GM23338 (cell line): ENCODE measurements at regions not wholly inside any gene's neighbourhood (a gene's known extent, or its start where the extent isn't known, plus 50 kb on each side); places are given as distances from the start of the nearest gene placed in this dataset.

ENCODE experiments used
- CREB1 ChIP-seq: fragments of 250-450 bp; sonication (Bioruptor Pico); IDR thresholded peaks from 2 replicates; pipeline ENCODE4 v1.5.0; 2020; ENCODE audit warnings: low read depth, mild to moderate bottlenecking, moderate library complexity
- CTCF ChIP-seq, 2 experiments: fragments of 200-600 bp in 1 of 2; sonication (generic) in 1 of 2; conservative IDR thresholded peaks; 2 replicates each; pipeline versions ENCODE4 v1.5.1 to v1.6.1; 2016 to 2017; ENCODE audit warnings: antibody characterized with exemption in 2 of 2, low read depth in 2 of 2, mild to moderate bottlenecking in 2 of 2, moderate library complexity in 1 of 2
- EZH2 ChIP-seq: fragments of 200-600 bp; sonication (generic); IDR thresholded peaks from one replicate; pipeline ENCODE4 v1.8.0; 2017; ENCODE audit warnings: antibody characterized with exemption, mild to moderate bottlenecking, low read depth; ENCODE audit not compliant: unreplicated experiment
- EZH2phosphoT487 ChIP-seq: fragments of 200-600 bp; sonication (generic); IDR thresholded peaks from one replicate; pipeline ENCODE4 v1.8.1; 2018; ENCODE audit warnings: antibody characterized with exemption; ENCODE audit not compliant: unreplicated experiment
- JUNB ChIP-seq: IDR thresholded peaks from one replicate; pipeline ENCODE4 v1.6.1; 2016; ENCODE audit warnings: antibody characterized with exemption; ENCODE audit not compliant: unreplicated experiment
- POLR2AphosphoS5 ChIP-seq: IDR thresholded peaks from 2 replicates; pipeline ENCODE4 v1.6.1; 2016; ENCODE audit warnings: antibody characterized with exemption, low read depth
- TF ChIP-seq, protein P1 (sequence below): IDR thresholded peaks from one replicate; pipeline ENCODE4 v1.6.1; 2018; ENCODE audit warnings: antibody characterized with exemption; ENCODE audit not compliant: unreplicated experiment

DNA sequence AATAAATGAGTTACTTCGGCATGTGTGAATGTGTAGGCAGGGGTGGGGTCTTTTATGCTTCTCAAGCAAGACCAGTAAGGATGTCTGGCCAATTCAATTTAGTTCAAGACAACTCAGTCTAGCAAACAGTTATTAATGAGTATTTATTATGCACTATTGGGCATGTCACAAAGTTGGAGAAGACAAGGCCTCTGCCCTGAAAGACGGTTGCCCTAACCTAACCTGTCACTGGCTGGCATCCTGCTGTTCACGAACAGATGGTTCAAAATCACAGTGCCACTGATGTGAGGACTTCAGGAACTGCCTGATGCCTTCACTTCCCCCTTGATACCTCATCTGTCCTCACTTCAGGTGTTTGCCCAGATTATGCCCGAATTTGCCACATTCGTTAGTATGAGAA, 217.8 kb downstream of the SOX2 start:
- TF ChIP-seq CTCF (conservative IDR thresholded peaks at IDR 0.05; ENCODE audit: low read depth in 2 of 2): no peak
- TF ChIP-seq EZH2phosphoT487: no peak
- TF ChIP-seq, protein P1, sequence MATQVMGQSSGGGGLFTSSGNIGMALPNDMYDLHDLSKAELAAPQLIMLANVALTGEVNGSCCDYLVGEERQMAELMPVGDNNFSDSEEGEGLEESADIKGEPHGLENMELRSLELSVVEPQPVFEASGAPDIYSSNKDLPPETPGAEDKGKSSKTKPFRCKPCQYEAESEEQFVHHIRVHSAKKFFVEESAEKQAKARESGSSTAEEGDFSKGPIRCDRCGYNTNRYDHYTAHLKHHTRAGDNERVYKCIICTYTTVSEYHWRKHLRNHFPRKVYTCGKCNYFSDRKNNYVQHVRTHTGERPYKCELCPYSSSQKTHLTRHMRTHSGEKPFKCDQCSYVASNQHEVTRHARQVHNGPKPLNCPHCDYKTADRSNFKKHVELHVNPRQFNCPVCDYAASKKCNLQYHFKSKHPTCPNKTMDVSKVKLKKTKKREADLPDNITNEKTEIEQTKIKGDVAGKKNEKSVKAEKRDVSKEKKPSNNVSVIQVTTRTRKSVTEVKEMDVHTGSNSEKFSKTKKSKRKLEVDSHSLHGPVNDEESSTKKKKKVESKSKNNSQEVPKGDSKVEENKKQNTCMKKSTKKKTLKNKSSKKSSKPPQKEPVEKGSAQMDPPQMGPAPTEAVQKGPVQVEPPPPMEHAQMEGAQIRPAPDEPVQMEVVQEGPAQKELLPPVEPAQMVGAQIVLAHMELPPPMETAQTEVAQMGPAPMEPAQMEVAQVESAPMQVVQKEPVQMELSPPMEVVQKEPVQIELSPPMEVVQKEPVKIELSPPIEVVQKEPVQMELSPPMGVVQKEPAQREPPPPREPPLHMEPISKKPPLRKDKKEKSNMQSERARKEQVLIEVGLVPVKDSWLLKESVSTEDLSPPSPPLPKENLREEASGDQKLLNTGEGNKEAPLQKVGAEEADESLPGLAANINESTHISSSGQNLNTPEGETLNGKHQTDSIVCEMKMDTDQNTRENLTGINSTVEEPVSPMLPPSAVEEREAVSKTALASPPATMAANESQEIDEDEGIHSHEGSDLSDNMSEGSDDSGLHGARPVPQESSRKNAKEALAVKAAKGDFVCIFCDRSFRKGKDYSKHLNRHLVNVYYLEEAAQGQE: no peak
- TF ChIP-seq EZH2: no peak
- TF ChIP-seq POLR2AphosphoS5: no peak
- no peak for TF ChIP-seq JUNB
- no peak for TF ChIP-seq CREB1 (CRISPR knock-in tag)
